ENCODE measurements at regions not wholly inside any gene's neighbourhood (a gene's known extent, or its start where the extent isn't known, plus 50 kb on each side); places are given as distances from the start of the nearest gene placed in this dataset.

DNA sequence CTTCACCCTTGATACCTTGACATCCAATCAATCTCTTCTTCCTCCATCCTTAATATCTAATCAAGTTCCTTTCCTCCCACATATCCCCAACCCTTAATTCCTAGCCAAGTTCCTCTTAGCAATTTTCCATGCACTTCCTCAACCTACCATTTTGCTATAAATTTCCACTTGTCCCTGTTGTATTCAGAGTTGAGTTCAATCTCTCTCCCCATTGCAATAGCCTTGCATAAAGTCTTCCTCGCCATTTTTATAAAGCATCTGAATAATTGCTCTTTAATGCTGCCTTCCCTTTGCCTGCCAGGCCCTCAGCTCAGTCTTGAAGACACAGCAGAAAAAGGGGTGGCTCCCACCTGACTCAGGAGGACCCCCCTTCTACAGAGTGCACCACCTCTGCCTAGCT is 390.3 kb downstream of the HHIPL2 start:
- Histone ChIP-seq H3K27ac (no peak overlapping the region), H3K27me3 (no peaks in the 10 kb centered on the region), H3K79me2 (no peaks in the 10 kb centered on the region), H3K9me2 (replicated peaks; ENCODE audit: insufficient read depth) (no peaks in the 10 kb centered on the region), H4K20me1 (ENCODE audit: insufficient read depth, poor library complexity, severe bottlenecking) (no peaks in the 10 kb centered on the region), H3K4me2 (no peak overlapping the region), H3K4me1 (ENCODE audit: insufficient read depth) (no peaks in the 10 kb centered on the region), H3K9me3 (ENCODE audit: low read depth) (no peaks in the 10 kb centered on the region), H3K4me3 (no peak overlapping the region), H3K36me3 (replicated peaks; ENCODE audit: insufficient read depth, low read depth) (no peaks in the 10 kb centered on the region), H2AFZ (no peak overlapping the region)
- WGBS (ENCODE audit: low lambda C conversion rate, missing lambda C conversion rate) = 95% methylated on average over 1 of the region's 1 CpG
- TF ChIP-seq EZH2 (IDR thresholded peaks at IDR 0.05; ENCODE audit: borderline replicate concordance) (no peak), EZH2phosphoT487 (IDR thresholded peaks at IDR 0.05; ENCODE audit: low read depth, severe bottlenecking, unreplicated experiment) (no peak)
- TF ChIP-seq, protein P1, sequence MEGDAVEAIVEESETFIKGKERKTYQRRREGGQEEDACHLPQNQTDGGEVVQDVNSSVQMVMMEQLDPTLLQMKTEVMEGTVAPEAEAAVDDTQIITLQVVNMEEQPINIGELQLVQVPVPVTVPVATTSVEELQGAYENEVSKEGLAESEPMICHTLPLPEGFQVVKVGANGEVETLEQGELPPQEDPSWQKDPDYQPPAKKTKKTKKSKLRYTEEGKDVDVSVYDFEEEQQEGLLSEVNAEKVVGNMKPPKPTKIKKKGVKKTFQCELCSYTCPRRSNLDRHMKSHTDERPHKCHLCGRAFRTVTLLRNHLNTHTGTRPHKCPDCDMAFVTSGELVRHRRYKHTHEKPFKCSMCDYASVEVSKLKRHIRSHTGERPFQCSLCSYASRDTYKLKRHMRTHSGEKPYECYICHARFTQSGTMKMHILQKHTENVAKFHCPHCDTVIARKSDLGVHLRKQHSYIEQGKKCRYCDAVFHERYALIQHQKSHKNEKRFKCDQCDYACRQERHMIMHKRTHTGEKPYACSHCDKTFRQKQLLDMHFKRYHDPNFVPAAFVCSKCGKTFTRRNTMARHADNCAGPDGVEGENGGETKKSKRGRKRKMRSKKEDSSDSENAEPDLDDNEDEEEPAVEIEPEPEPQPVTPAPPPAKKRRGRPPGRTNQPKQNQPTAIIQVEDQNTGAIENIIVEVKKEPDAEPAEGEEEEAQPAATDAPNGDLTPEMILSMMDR (IDR thresholded peaks at IDR 0.05; ENCODE audit: poor library complexity) = no peak
- no peak for DNase-seq (ENCODE audit: low spot score)

DNA sequence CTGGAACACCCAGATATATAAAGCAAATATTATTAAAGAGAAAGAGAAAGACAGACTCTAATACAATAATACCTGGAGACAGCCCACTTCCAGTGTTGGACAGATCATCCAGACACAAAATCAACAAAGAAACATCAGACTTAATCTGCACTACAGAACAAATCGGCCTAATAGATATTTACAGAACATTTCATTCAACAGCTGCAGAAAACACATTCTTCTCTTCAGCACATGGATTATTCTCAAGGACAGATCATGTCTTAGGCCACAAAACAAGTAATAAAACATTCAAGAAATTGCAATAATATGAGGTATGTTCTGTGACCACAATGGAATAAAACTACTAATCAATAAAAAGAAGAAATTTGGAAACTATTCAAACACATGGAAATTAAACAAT is 398.3 kb upstream of the DUSP10 start:
- no peaks in the 10 kb centered on the region for H3K27me3 ChIP-seq
- WGBS (ENCODE audit: low lambda C conversion rate, missing lambda C conversion rate) = 79% methylated on average over 1 of the region's 1 CpG

GRCh38 chr1:222138095-222138494 is 396.2 kb upstream of the DUSP10 start:
- Histone ChIP-seq H3K27ac (no peak overlapping the region), H3K9me3 (ENCODE audit: low read depth) (peaks cover 4% of the 10 kb centered on the region), H3K9me2 (replicated peaks; ENCODE audit: insufficient read depth) (no peaks in the 10 kb centered on the region), H3K4me1 (ENCODE audit: insufficient read depth) (no peaks in the 10 kb centered on the region), H4K20me1 (ENCODE audit: insufficient read depth, poor library complexity, severe bottlenecking) (no peaks in the 10 kb centered on the region), H3K36me3 (replicated peaks; ENCODE audit: insufficient read depth, low read depth) (no peaks in the 10 kb centered on the region), H3K4me2 (no peak overlapping the region), H3K79me2 (no peaks in the 10 kb centered on the region), H3K4me3 (no peak overlapping the region), H3K27me3 (no peaks in the 10 kb centered on the region), H2AFZ (no peak overlapping the region)
- 95% methylated on average over 12 of the region's 15 CpGs for WGBS (ENCODE audit: low lambda C conversion rate, missing lambda C conversion rate)
- no peak for DNase-seq (ENCODE audit: low spot score)
- no peak for TF ChIP-seq EZH2 (IDR thresholded peaks at IDR 0.05; ENCODE audit: borderline replicate concordance)
- TF ChIP-seq EZH2phosphoT487 (IDR thresholded peaks at IDR 0.05; ENCODE audit: low read depth, severe bottlenecking, unreplicated experiment) = no peak
- TF ChIP-seq, protein P1 (IDR thresholded peaks at IDR 0.05; ENCODE audit: poor library complexity) = no peak

More for the DNA sequence above, 398.3 kb upstream of the DUSP10 start:
- DNase-seq (ENCODE audit: low spot score) = no peak
- H3K4me2 ChIP-seq = no peak overlapping the region
- no peaks in the 10 kb centered on the region for H4K20me1 ChIP-seq (ENCODE audit: insufficient read depth, poor library complexity, severe bottlenecking)
- no peak overlapping the region for H2AFZ ChIP-seq
- no peaks in the 10 kb centered on the region for H3K9me3 ChIP-seq (ENCODE audit: low read depth)
- H3K36me3 ChIP-seq (replicated peaks; ENCODE audit: insufficient read depth, low read depth) = no peaks in the 10 kb centered on the region
- no peaks in the 10 kb centered on the region for H3K9me2 ChIP-seq (replicated peaks; ENCODE audit: insufficient read depth)
- TF ChIP-seq, protein P1 (IDR thresholded peaks at IDR 0.05; ENCODE audit: poor library complexity) = no peak
- no peak for TF ChIP-seq EZH2phosphoT487 (IDR thresholded peaks at IDR 0.05; ENCODE audit: low read depth, severe bottlenecking, unreplicated experiment)
- TF ChIP-seq EZH2 (IDR thresholded peaks at IDR 0.05; ENCODE audit: borderline replicate concordance) = no peak
- no peak overlapping the region for H3K4me3 ChIP-seq
- no peaks in the 10 kb centered on the region for H3K79me2 ChIP-seq
- H3K27ac ChIP-seq = no peak overlapping the region
- no peaks in the 10 kb centered on the region for H3K4me1 ChIP-seq (ENCODE audit: insufficient read depth)

- no peak for TF ChIP-seq EZH2 (IDR thresholded peaks at IDR 0.05; ENCODE audit: borderline replicate concordance)
- TF ChIP-seq EZH2phosphoT487 (IDR thresholded peaks at IDR 0.05; ENCODE audit: low read depth, severe bottlenecking, unreplicated experiment) = no peak
- TF ChIP-seq, protein P1 (IDR thresholded peaks at IDR 0.05; ENCODE audit: poor library complexity) = no peak
- Histone ChIP-seq H3K9me2 (replicated peaks; ENCODE audit: insufficient read depth) (no peaks in the 10 kb centered on the region), H4K20me1 (ENCODE audit: insufficient read depth, poor library complexity, severe bottlenecking) (no peaks in the 10 kb centered on the region), H3K9me3 (ENCODE audit: low read depth) (peaks cover 4% of the 10 kb centered on the region), H2AFZ (no peak overlapping the region), H3K79me2 (no peaks in the 10 kb centered on the region), H3K4me1 (ENCODE audit: insufficient read depth) (no peaks in the 10 kb centered on the region), H3K27me3 (no peaks in the 10 kb centered on the region), H3K4me2 (no peak overlapping the region), H3K36me3 (replicated peaks; ENCODE audit: insufficient read depth, low read depth) (no peaks in the 10 kb centered on the region), H3K27ac (no peak overlapping the region), H3K4me3 (no peak overlapping the region)
- DNase-seq (ENCODE audit: low spot score) = no peak
- WGBS (ENCODE audit: low lambda C conversion rate, missing lambda C conversion rate) = 91% methylated on average over 1 of the region's 1 CpG
Measured at GRCh38 chr1:222136869-222137268, 395.0 kb upstream of the DUSP10 start.

Data from hepatocyte (in vitro differentiated cells).